K562 (cell line): ENCODE measurements at regions not wholly inside any gene's neighbourhood (a gene's known extent, or its start where the extent isn't known, plus 50 kb on each side); places are given as distances from the start of the nearest gene placed in this dataset.
A peak's percentile ranks its signal among the peaks of the same experiment; 100 is the strongest.

ENCODE experiments used
- ATAC-seq: fragments of 200-7000 bp; cut with Tn5 transposase; 3 replicates; pipeline ENCODE4 v1.9.1; 2020; ENCODE audit warnings: moderate library complexity
- BruUV-seq: library from RNA; stranded (reverse); fragments of 400-500 nt; replicated peaks from 2 replicates; lab custom pipeline; 2021; lab: Mats Ljungman, UMichigan
- CTCF ChIA-PET: fragments of 300-600 bp; formaldehyde crosslinking; extraction: SDS; loops from one replicate; lab custom pipeline; 2021; ENCODE audit warnings: low intra/inter-chr PET ratio; lab: Yijun Ruan, JAX
- POLR2A ChIA-PET: fragments of 300-600, 350-650 bp; sonication (Branson Sonifier 250); formaldehyde crosslinking; extraction: SDS; loops from one replicate; lab custom pipeline; 2021; ENCODE audit warnings: antibody characterized with exemption, inconsistent platforms; lab: Yijun Ruan, JAX
- DNase-seq, 4 experiments: peaks; one replicate each; pipeline versions ENCODE4 v3.0.0 to v3.0.0-alpha.2; 2011 to 2018; ENCODE audit warnings: low spot score in 3 of 4, mixed read lengths in 3 of 4; ENCODE audit errors: extremely low read depth in 1 of 4
- FAIRE-seq: peaks from 2 replicates; lab custom pipeline; 2011; peaks lifted over from hg19 to GRCh38; lab: Jason Lieb, UNC
- H2AFZ ChIP-seq: 2 replicates; pipeline ENCODE4 v1.6.0; 2011; ENCODE audit warnings: low read depth, low read length, control low read depth, inconsistent platforms
- H3K27ac ChIP-seq: fragments of 200-600 bp; 3 replicates; pipeline ENCODE4 v1.8.0; 2011; ENCODE audit warnings: low read depth, mild to moderate bottlenecking, control low read depth, inconsistent platforms, low read length, moderate library complexity, mixed read lengths; ENCODE audit errors: extremely low read depth
- H3K27me3 ChIP-seq, 2 experiments: fragments of 300-600 bp in 1 of 2; 2 replicates in 1 of 2; 3 replicates in 1 of 2; pipeline versions ENCODE4 v1.6.0 to v1.8.0; 2011; ENCODE audit warnings: inconsistent platforms in 2 of 2, low read length in 2 of 2, mild to moderate bottlenecking in 1 of 2, mixed read lengths in 1 of 2, moderate library complexity in 1 of 2; ENCODE audit not compliant: control insufficient read depth in 2 of 2, insufficient read depth in 2 of 2
- H3K36me3 ChIP-seq: fragments of 300-600 bp; 3 replicates; pipeline ENCODE4 v1.8.0; 2011; ENCODE audit warnings: mild to moderate bottlenecking, low read length, inconsistent platforms; ENCODE audit not compliant: control insufficient read depth, insufficient read depth
- H3K4me1 ChIP-seq, 2 experiments: fragments of 200-600 bp in 1 of 2; replicated peaks in 1 of 2; 2 replicates in 1 of 2; 3 replicates in 1 of 2; pipeline versions ENCODE4 v1.5.1 to v1.8.0; 2011; ENCODE audit warnings: inconsistent platforms in 2 of 2, low read length in 2 of 2, mild to moderate bottlenecking in 1 of 2, mixed read lengths in 1 of 2, moderate library complexity in 1 of 2; ENCODE audit not compliant: control insufficient read depth in 2 of 2, insufficient read depth in 2 of 2
- H3K4me2 ChIP-seq: 2 replicates; pipeline ENCODE4 v1.6.1; 2011; ENCODE audit warnings: low read length, control low read depth, inconsistent platforms, mixed read lengths; ENCODE audit not compliant: insufficient read depth
- H3K4me3 ChIP-seq: fragments of 200-600 bp; sonication (generic), shearing (Covaris generic); 2 replicates; pipeline ENCODE4 v1.5.1; 2016; ENCODE audit warnings: control low read depth, inconsistent platforms
- H3K79me2 ChIP-seq: fragments of 200-600 bp; 3 replicates; pipeline ENCODE4 v1.8.0; 2011; ENCODE audit warnings: low read length, inconsistent platforms; ENCODE audit not compliant: control insufficient read depth, insufficient read depth
- H3K9ac ChIP-seq, 2 experiments: 2 replicates each; pipeline versions ENCODE4 v1.6.0 to v1.6.1; 2011; ENCODE audit warnings: low read depth in 2 of 2, low read length in 2 of 2, control low read depth in 1 of 2, inconsistent platforms in 1 of 2, mild to moderate bottlenecking in 1 of 2, mixed read lengths in 1 of 2; ENCODE audit not compliant: insufficient read depth in 1 of 2
- H3K9me1 ChIP-seq: one replicate; pipeline ENCODE4 v1.6.0; 2011; ENCODE audit warnings: inconsistent platforms, mild to moderate bottlenecking, low read length, moderate library complexity; ENCODE audit not compliant: control insufficient read depth, insufficient read depth
- H3K9me3 ChIP-seq: replicated peaks from 2 replicates; pipeline ENCODE4 v1.5.1; 2011; ENCODE audit warnings: low read depth, low read length, inconsistent platforms; ENCODE audit not compliant: control insufficient read depth, insufficient read depth
- H4K20me1 ChIP-seq: replicated peaks from 2 replicates; pipeline ENCODE4 v1.6.1; 2011; ENCODE audit warnings: low read length, inconsistent platforms, mixed read lengths; ENCODE audit not compliant: control insufficient read depth, insufficient read depth
- ARID1B ChIP-seq: fragments of 450-650 bp; IDR thresholded peaks from 2 replicates; pipeline ENCODE4 v1.6.1; 2016; ENCODE audit warnings: antibody characterized with exemption, mild to moderate bottlenecking, inconsistent platforms
- CBFA2T2 ChIP-seq: fragments of 450-650 bp; conservative IDR thresholded peaks from 2 replicates; pipeline ENCODE4 v1.6.1; 2017; ENCODE audit warnings: mild to moderate bottlenecking
- EP300 ChIP-seq: IDR thresholded peaks from 2 replicates; pipeline ENCODE4 v1.6.1; 2012; ENCODE audit warnings: low read length, improper control_type of control experiment
- HNRNPLL ChIP-seq: fragments of 200-400 bp; formaldehyde crosslinking; IDR thresholded peaks from 2 replicates; pipeline ENCODE4 v1.6.1; 2017; ENCODE audit warnings: low read length, low read depth, mild to moderate bottlenecking; ENCODE audit not compliant: poor library complexity, severe bottlenecking
- KDM4B ChIP-seq, 2 experiments: fragments of 450-650 bp in 1 of 2; sonication (generic) in 1 of 2; IDR thresholded peaks; 2 replicates each; pipeline ENCODE4 v1.6.1; 2016 to 2017; ENCODE audit warnings: borderline replicate concordance in 2 of 2, antibody characterized with exemption in 1 of 2, low read depth in 1 of 2, mild to moderate bottlenecking in 1 of 2
- L3MBTL2 ChIP-seq: fragments of 450-650 bp; IDR thresholded peaks from 2 replicates; pipeline ENCODE4 v1.6.1; 2016; ENCODE audit warnings: mild to moderate bottlenecking, moderate library complexity
- MEIS2 ChIP-seq: fragments of 450-650 bp; IDR thresholded peaks from 2 replicates; pipeline ENCODE4 v1.6.1; 2014; ENCODE audit warnings: mild to moderate bottlenecking; ENCODE audit not compliant: partially characterized antibody
- MTA1 ChIP-seq: fragments of 450-650 bp; IDR thresholded peaks from 2 replicates; pipeline ENCODE4 v1.6.1; 2017; ENCODE audit warnings: borderline replicate concordance
- NCOR1 ChIP-seq: fragments of 450-650 bp; IDR thresholded peaks from 2 replicates; pipeline ENCODE4 v1.6.1; 2016; ENCODE audit warnings: mild to moderate bottlenecking, moderate library complexity
- NFE2 ChIP-seq: IDR thresholded peaks from 2 replicates; pipeline ENCODE4 v1.6.1; 2014; ENCODE audit warnings: antibody characterized with exemption, low read depth
- SRSF7 ChIP-seq: fragments of 200-400 bp; formaldehyde crosslinking; optimal IDR thresholded peaks from 2 replicates; pipeline ENCODE3; 2017; ENCODE audit warnings: mild to moderate bottlenecking, low read depth, low read length
- STAT5A ChIP-seq: IDR thresholded peaks from 2 replicates; pipeline ENCODE4 v1.6.1; 2012; ENCODE audit warnings: low read length, inconsistent platforms, borderline replicate concordance
- TCF3 ChIP-seq: sonication (generic); formaldehyde crosslinking; IDR thresholded peaks from 2 replicates; pipeline ENCODE4 v1.4.0; 2020; ENCODE audit warnings: mild to moderate bottlenecking, missing genetic modification reagents
- TEAD4 ChIP-seq, 2 experiments: sonication (generic) in 1 of 2; formaldehyde crosslinking in 1 of 2; IDR thresholded peaks; 2 replicates each; pipeline versions ENCODE4 v1.6.1 to v1.8.0; 2012 to 2022; ENCODE audit warnings: borderline replicate concordance in 1 of 2, inconsistent platforms in 1 of 2, low read length in 1 of 2, mild to moderate bottlenecking in 1 of 2, missing genetic modification reagents in 1 of 2
- ZKSCAN3 ChIP-seq: fragments of 250-450 bp; sonication (Bioruptor Pico); IDR thresholded peaks from 2 replicates; pipeline ENCODE4 v1.4.0; 2020
- ZNF766 ChIP-seq: fragments of 200-800 bp; sonication (Bioruptor generic); conservative IDR thresholded peaks from 2 replicates; pipeline ENCODE4 v1.6.1; 2016; ENCODE audit warnings: missing genetic modification characterization, missing compliant biosample characterization
- ZNF778 ChIP-seq: fragments of 450-650 bp; formaldehyde crosslinking; IDR thresholded peaks from 2 replicates; pipeline ENCODE4 v1.4.0; 2020; ENCODE audit warnings: mild to moderate bottlenecking, moderate library complexity
- ZSCAN29 ChIP-seq: fragments of 450-650 bp; IDR thresholded peaks from 2 replicates; pipeline ENCODE4 v1.6.1; 2017
- WGBS: fragments of 100-300 bp; shearing (Covaris generic); methylation state at CpG from one replicate; pipeline ENCODE4 v1.1.6; 2016; ENCODE audit warnings: low coverage, mixed read lengths; ENCODE audit not compliant: insufficient coverage; ENCODE audit errors: missing lambda C conversion rate; 5-methylcytosine and 5-hydroxymethylcytosine counted together
- in situ Hi-C: fragments of 300-500 bp; cut with MboI; formaldehyde crosslinking; loops from 4 replicates; pipeline ENCODE4 v1.15.0; 2018; ENCODE audit warnings: inconsistent platforms, mixed read lengths
- intact Hi-C: fragments of 100-400 bp; cut with micrococcal nuclease; formaldehyde crosslinking; loops from 2 replicates; pipeline ENCODE4 v1.14.2; 2022
- TF ChIP-seq, protein P1 (sequence below): fragments of 450-650 bp; IDR thresholded peaks from 2 replicates; pipeline ENCODE4 v1.7.1; 2018; ENCODE audit warnings: mild to moderate bottlenecking, low read depth; ENCODE audit not compliant: partially characterized antibody

DNA sequence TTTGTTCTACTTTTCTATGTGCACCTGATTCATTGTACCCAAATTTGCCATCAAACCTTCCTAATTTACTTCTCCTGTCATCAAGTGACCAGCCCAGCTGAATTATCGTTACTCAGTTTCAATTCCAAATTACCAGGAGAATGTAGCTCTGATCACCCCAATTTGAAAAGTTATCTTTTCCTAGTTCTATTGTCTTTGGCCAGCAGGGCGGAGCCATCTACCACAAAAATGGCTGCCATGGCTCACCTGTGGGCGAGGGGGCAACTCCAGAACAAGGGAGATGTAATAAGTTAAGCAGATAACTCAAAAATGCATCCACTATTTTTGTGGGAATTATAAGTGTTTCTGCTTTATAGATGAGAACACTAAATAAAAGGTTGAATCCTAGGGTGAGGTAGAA lies 133.8 kb upstream of the MOCS2 start (continued):
- TF ChIP-seq, protein P1, sequence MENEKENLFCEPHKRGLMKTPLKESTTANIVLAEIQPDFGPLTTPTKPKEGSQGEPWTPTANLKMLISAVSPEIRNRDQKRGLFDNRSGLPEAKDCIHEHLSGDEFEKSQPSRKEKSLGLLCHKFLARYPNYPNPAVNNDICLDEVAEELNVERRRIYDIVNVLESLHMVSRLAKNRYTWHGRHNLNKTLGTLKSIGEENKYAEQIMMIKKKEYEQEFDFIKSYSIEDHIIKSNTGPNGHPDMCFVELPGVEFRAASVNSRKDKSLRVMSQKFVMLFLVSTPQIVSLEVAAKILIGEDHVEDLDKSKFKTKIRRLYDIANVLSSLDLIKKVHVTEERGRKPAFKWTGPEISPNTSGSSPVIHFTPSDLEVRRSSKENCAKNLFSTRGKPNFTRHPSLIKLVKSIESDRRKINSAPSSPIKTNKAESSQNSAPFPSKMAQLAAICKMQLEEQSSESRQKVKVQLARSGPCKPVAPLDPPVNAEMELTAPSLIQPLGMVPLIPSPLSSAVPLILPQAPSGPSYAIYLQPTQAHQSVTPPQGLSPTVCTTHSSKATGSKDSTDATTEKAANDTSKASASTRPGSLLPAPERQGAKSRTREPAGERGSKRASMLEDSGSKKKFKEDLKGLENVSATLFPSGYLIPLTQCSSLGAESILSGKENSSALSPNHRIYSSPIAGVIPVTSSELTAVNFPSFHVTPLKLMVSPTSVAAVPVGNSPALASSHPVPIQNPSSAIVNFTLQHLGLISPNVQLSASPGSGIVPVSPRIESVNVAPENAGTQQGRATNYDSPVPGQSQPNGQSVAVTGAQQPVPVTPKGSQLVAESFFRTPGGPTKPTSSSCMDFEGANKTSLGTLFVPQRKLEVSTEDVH: no peak
- TF ChIP-seq HNRNPLL (no peak), KDM4B (IDR thresholded peaks at IDR 0.05; ENCODE audit: borderline replicate concordance in 2 of 2, low read depth in 1 of 2) (no peak), ZNF778 (CRISPR knock-in tag) (no peak)

DNA sequence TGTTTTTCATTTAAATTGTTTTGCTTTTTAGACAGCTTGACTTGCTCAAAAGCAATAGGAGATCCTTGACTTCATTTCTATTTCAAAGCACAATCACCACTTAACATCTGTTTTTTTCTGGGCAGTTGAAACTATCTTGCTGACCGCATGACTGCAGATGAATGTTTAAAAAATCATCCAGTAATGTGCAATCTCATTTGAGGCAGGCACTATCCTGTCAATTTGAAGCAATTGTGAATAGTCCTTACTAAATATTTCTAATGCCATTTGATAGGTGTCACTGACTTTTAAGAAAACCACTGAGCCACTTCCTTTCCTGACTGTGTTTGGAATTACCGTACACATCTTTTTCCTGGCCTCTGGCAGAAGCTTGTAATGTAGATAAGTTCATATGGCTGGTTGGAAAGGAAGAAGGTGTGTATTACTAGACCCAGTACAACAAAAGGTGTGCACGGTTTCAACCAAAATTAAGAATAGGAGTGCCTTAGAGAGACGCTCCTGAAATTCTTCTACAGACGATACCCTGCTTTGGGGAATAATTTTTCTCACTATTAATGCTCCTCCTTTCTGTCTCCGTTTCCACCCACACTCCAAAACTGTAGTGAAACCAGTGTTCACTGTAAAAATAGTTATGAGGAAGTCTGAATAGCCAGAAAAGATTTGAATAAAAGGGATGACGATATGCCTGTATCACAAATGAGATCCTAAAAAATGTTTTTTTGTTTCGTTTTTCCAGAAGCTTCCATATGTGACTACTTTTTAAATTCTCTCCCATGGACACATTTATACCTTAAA lies 136.7 kb upstream of the MOCS2 start:
- Histone ChIP-seq H3K4me2 (peak overlapping the region; percentile 48), H3K27me3 (peaks cover 0 to 6% of the 10 kb centered on the region in 2 experiments; a peak in 1 of 5 replicates), H3K79me2 (no peaks in the 10 kb centered on the region), H3K9me1 (no peaks in the 10 kb centered on the region), H2AFZ (peak overlapping the region; percentile 79), H3K9ac (peak overlapping the region in 1 of 2 experiments; percentile 2; a peak in 2 of 4 replicates), H3K9me3 (no peaks in the 10 kb centered on the region), H3K4me3 (no peak overlapping the region), H4K20me1 (no peaks in the 10 kb centered on the region), H3K27ac (peak overlapping the region; percentile 47; the same call in 2 of the 3 replicates), H3K36me3 (no peaks in the 10 kb centered on the region), H3K4me1 (peaks cover 0 to 6% of the 10 kb centered on the region in 2 experiments; a peak in 2 of 5 replicates)
- ChIA-PET CTCF (no interaction called here), POLR2A (interaction anchor here (0.5 kb wide), 1 partner anchor 73 kb away, joined by 3 read pairs; no protein-coding TSS in a partner anchor)
- DNase-seq (peak; percentile 18 to 40 (median 34)), FAIRE-seq (peak; percentile 65), ATAC-seq (peak; percentile 75)
- intact Hi-C loops (no loop called here), in situ Hi-C loops (no loop called here)
- BruUV-seq: no TSS peak
- 6% methylated on average over 8 of the region's 8 CpGs for WGBS
- TF ChIP-seq ZKSCAN3 (CRISPR knock-in tag) (no peak), CBFA2T2 (peak; percentile 60), NCOR1 (peak; percentile 19; the same call in 1 of the 2 replicates), ZNF766 (0 out of 2 replicates have a peak, but pooled peaks have one; percentile 24), L3MBTL2 (peak; percentile 19; the same call in 1 of the 2 replicates), MTA1 (no peak), NFE2 (peak; percentile 50), ARID1B (peak; percentile 79), STAT5A (peak; percentile 52; the same call in 1 of the 2 replicates), TCF3 (CRISPR knock-in tag) (peak; percentile 65), SRSF7 (no peak), ZSCAN29 (no peak), TEAD4 (IDR thresholded peaks at IDR 0.05; ENCODE audit: low read length) (peak; percentile 87), TEAD4 (CRISPR knock-in tag; IDR thresholded peaks at IDR 0.05; ENCODE audit: borderline replicate concordance) (no peak), EP300 (0 out of 2 replicates have a peak, but pooled peaks have one; percentile 17), MEIS2 (peak; percentile 45)
